Effector memory CD4-positive, alpha-beta T cell (primary cell): ENCODE measurements at regions not wholly inside any gene's neighbourhood (a gene's known extent, or its start where the extent isn't known, plus 50 kb on each side); places are given as distances from the start of the nearest gene placed in this dataset.
A peak's percentile ranks its signal among the peaks of the same experiment; 100 is the strongest.

Experiments
- DNase-seq, 3 donors: peaks; one replicate each; pipeline ENCODE4 v3.0.0-alpha.2; 2020
- H3K27ac ChIP-seq: 2 replicates; pipeline ENCODE4 v1.7.0; 2013; ENCODE audit warnings: mild to moderate bottlenecking, low read length, moderate library complexity; ENCODE audit not compliant: insufficient read depth, poor library complexity, severe bottlenecking
- H3K27me3 ChIP-seq: replicated peaks from 2 replicates; pipeline ENCODE4 v1.7.0; 2013; ENCODE audit warnings: mild to moderate bottlenecking, low read length; ENCODE audit not compliant: insufficient read depth, control insufficient read depth, poor library complexity, severe bottlenecking
- H3K36me3 ChIP-seq: 2 replicates; pipeline ENCODE4 v1.7.0; 2013; ENCODE audit warnings: mild to moderate bottlenecking, low read length, moderate library complexity; ENCODE audit not compliant: control insufficient read depth, insufficient read depth
- H3K4me1 ChIP-seq: 2 replicates; pipeline ENCODE4 v1.7.0; 2013; ENCODE audit warnings: low read length, mild to moderate bottlenecking; ENCODE audit not compliant: control insufficient read depth, insufficient read depth, poor library complexity, severe bottlenecking
- H3K4me3 ChIP-seq: 2 replicates; pipeline ENCODE4 v1.7.0; 2013; ENCODE audit warnings: low read length, low read depth, mild to moderate bottlenecking; ENCODE audit not compliant: insufficient read depth, poor library complexity, severe bottlenecking
- H3K9me3 ChIP-seq: 2 replicates; pipeline ENCODE4 v1.7.0; 2013; ENCODE audit warnings: mild to moderate bottlenecking, low read length, moderate library complexity; ENCODE audit not compliant: control insufficient read depth

DNA sequence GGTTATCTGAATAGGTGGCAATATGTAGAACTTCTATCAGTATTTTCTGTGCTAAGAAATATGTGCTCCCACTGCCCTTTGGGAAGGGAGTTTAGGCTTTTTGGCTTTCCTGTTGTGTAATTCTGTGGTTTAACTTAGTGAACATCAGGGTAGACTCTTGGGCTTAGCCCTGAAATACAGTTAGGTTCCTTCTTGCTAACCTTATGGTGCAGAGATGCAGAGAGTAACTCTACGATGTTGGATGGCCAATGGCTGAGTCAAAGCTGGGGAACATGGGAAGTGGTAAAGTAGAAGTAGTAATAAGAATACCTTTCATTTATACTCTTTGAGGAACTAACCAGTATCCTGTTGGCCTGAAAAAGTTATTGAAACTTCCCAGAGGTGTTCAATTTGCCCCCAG lies 80.8 kb upstream of the IL12A start:
- DNase-seq, result no peak
- Histone ChIP-seq H3K9me3 (no peaks in the 10 kb centered on the region), H3K27me3 (no peaks in the 10 kb centered on the region), H3K4me3 (no peak overlapping the region), H3K27ac (no peak overlapping the region), H3K36me3 (no peaks in the 10 kb centered on the region), H3K4me1 (no peaks in the 10 kb centered on the region)

DNA sequence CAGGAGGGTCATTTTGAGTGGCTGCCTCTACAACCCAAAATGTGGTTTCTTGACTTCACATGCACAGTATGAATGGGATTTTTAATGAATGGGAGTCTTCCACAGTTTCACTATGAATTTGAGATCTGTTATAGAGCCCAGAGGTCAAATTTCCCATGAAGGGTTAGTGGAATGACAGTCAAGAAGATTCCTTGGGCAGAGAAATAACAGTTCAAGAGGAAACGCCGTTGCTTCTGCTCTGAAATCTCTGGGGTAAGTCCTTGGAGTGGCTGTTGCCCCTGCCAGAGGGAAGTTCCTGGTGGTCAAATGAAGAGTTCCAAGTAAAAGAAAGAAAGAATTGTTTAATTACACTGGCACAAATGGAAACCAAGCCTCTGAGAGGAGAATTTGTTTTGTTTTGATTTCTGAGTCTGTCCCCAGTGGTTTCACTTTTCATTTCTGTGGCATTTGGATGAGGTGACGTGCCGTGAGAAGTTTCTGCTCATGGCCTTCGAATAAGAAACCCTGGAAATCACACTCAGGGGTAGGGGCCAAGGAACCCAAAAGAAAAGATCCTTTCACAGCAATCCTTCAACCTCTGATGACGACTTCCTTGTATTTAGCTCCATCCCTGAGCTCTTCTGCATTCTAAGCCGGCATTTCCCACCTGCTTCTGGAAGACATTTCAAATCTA lies 77.5 kb upstream of the IL12A start:
- no peaks in the 10 kb centered on the region for H3K27me3 ChIP-seq
- no peak for DNase-seq
- H3K36me3 ChIP-seq, result no peaks in the 10 kb centered on the region
- no peak overlapping the region for H3K27ac ChIP-seq
- H3K9me3 ChIP-seq, result no peaks in the 10 kb centered on the region
- peak overlapping the region; percentile 27 for H3K4me3 ChIP-seq
- no peaks in the 10 kb centered on the region for H3K4me1 ChIP-seq

DNA sequence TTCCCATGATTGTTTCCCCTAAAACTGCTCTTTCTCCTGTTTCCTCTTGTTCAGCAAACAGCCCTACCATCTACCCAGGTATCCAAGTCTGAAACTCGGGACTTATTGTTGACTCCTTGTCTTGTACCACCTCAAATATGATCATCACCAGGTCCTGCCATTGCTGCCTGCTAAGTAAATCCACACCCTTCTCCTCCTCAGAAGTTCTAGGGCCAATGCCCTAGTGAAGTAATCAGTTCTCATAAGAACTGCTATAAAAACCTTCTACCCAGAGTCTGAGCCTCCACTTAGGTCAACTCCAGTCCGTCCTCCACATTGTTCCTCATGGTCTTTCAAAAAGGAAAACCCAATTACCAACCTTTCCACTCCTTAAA lies 77.0 kb upstream of the IL12A start:
- Histone ChIP-seq H3K36me3 (no peaks in the 10 kb centered on the region), H3K9me3 (no peaks in the 10 kb centered on the region), H3K27ac (no peak overlapping the region), H3K4me3 (peak overlapping the region; percentile 27), H3K4me1 (no peaks in the 10 kb centered on the region), H3K27me3 (no peaks in the 10 kb centered on the region)
- DNase-seq, result no peak

DNA sequence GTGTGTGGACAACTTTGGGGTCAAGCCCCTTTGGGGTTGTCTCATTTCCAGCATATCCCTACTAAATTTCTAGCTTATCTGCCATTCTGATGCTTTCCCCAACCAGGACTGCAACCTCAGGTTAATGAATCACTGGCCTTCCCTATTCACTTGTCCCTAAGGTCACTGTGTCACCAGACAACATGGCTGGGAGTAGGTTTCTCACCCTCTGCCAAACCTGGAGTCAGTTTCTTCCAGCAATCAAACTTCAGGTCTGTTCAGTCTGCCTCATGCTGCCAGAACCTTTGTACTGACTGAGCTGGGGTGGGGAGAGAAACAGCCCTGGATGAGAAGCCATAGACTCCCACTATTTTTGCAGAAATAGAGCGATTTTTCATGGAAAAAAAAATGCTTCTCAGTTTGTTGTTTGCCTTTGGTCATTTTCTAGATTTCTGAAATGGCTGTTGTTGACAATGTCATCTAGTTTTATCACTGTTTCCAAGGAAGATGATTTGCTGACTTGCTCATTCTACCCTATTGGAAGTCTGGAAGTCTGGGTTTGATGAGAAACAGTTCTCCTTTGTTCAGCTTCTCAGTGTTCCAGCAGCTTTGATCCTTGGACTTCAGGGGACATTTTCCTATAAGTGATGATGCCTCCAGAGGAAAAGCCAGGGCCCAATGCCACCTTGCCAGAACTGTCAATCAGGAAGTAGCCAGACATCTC lies 74.8 kb upstream of the IL12A start:
- DNase-seq, result no peak
- Histone ChIP-seq H3K4me3 (no peak overlapping the region), H3K27me3 (no peaks in the 10 kb centered on the region), H3K27ac (no peak overlapping the region), H3K36me3 (no peaks in the 10 kb centered on the region), H3K4me1 (no peaks in the 10 kb centered on the region), H3K9me3 (no peaks in the 10 kb centered on the region)

DNA sequence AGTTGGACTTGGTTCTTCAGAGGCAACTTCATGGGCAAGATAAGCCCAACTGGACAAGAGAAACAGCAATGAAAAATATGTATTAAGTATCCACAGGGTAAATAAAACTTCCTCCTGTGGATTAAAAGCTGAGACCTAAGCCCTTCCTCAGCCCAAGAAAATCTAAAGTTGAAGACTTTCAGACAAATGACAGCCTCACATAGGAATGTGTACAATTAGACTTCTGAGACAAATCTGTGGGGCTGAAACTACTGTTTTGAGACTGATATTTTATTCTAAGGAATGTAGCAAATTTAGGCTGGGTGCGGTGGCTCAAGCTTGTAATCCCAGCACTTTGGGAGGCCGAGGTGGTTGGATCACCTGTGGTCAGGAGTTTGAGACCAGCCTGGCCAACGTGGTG lies 74.2 kb upstream of the IL12A start:
- H3K9me3 ChIP-seq, result no peaks in the 10 kb centered on the region
- H3K36me3 ChIP-seq, result no peaks in the 10 kb centered on the region
- no peak for DNase-seq
- no peak overlapping the region for H3K27ac ChIP-seq
- H3K4me3 ChIP-seq, result no peak overlapping the region
- no peaks in the 10 kb centered on the region for H3K4me1 ChIP-seq
- no peaks in the 10 kb centered on the region for H3K27me3 ChIP-seq

DNA sequence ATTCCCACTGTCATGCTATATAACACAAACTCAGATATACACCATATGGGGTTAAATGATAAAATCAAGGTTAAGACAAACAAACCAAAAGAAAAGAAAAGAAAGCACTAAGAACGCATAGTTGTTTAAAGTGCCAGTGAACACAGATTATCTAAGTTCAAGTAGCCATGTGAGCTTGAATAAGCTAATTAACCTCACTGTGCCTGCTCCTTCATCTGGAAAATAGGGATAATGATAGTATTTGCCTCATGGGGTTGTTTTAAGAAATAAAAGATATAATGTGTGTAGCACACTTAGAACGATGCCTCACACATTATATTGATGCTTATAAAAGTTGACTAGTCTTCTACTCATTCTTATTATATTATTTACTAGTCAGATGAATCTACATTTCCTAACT lies 72.6 kb upstream of the IL12A start:
- no peak overlapping the region for H3K27ac ChIP-seq
- no peaks in the 10 kb centered on the region for H3K27me3 ChIP-seq
- H3K9me3 ChIP-seq, result no peaks in the 10 kb centered on the region
- no peaks in the 10 kb centered on the region for H3K4me1 ChIP-seq
- H3K4me3 ChIP-seq, result no peak overlapping the region
- no peaks in the 10 kb centered on the region for H3K36me3 ChIP-seq
- DNase-seq, result no peak

DNA sequence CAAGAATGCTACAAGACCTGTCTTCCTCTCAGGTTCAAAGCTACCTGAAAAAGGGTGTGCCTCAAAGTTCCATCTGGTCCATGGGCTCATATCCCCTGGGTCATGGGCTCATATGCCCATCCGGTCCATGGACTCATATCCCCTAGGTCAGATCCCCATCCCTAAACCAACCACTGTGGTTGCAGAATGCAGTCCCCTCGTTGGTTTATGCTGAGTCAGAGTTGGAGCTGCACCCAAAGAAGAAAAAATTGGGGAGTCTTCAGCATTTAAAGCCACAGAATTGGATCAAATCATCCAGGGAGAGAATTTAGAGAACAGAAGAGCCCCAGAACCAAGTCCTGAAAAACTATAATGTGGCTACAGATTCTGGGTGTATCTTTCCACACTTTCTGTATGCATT lies 71.5 kb upstream of the IL12A start:
- no peak overlapping the region for H3K4me3 ChIP-seq
- no peaks in the 10 kb centered on the region for H3K9me3 ChIP-seq
- no peaks in the 10 kb centered on the region for H3K4me1 ChIP-seq
- no peaks in the 10 kb centered on the region for H3K36me3 ChIP-seq
- H3K27me3 ChIP-seq, result no peaks in the 10 kb centered on the region
- DNase-seq, result no peak
- no peak overlapping the region for H3K27ac ChIP-seq

DNA sequence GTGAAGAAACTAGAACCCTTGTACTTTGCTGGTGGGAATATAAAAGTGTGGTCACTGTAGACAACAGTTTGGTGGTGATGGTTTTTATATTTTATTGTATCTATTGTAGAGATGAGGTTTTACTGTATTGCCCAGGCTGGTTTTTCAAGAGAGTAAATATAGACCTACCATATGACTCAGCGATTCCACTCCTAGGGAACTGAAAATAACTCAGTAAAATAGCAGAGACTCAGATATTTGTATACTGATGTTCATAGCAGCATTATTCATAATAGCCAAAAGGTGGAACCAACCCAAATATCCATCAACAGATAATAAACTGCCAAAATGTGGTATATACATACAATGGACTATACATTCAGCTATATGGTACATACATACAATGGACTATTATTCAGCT lies 68.8 kb upstream of the IL12A start:
- Histone ChIP-seq H3K4me1 (no peaks in the 10 kb centered on the region), H3K27ac (no peak overlapping the region)

DNA sequence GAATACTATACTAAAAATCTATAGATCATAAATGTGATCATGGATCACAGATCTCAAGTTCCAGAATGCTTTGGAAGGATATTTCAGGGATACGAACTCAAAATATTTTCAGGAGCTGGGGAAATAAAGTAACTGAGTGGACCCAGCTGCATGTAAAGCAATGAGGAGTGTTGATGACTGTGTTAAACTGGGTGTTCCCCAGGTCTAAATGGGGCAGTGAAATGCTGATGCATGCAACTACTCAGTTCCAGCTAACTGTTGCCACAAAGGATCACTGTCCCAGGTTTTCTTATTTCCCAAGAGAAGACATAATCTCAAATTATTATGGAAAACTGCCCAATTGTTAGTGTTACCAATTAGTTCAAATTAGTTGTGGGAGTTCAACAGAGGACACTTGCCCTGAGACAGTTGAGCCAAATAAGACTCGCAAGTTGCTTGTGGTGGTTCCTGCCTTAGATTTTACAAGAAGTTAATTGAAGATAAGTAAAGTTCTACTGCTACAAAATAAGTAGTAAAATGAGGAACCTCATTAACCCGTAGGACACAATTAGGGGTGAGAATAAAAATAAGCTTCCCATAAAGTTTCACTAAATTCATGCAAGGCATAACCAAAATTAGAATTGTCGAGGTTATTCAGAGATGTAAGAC lies 66.3 kb upstream of the IL12A start:
- Histone ChIP-seq H3K4me1 (no peaks in the 10 kb centered on the region), H3K27ac (no peak overlapping the region), H3K9me3 (no peaks in the 10 kb centered on the region), H3K27me3 (no peaks in the 10 kb centered on the region), H3K36me3 (no peaks in the 10 kb centered on the region), H3K4me3 (no peak overlapping the region)
- DNase-seq, result no peak

More for the DNA sequence above, 68.8 kb upstream of the IL12A start:
- Histone ChIP-seq H3K9me3 (no peaks in the 10 kb centered on the region), H3K36me3 (no peaks in the 10 kb centered on the region), H3K4me3 (no peak overlapping the region), H3K27me3 (no peaks in the 10 kb centered on the region)
- no peak for DNase-seq

DNA sequence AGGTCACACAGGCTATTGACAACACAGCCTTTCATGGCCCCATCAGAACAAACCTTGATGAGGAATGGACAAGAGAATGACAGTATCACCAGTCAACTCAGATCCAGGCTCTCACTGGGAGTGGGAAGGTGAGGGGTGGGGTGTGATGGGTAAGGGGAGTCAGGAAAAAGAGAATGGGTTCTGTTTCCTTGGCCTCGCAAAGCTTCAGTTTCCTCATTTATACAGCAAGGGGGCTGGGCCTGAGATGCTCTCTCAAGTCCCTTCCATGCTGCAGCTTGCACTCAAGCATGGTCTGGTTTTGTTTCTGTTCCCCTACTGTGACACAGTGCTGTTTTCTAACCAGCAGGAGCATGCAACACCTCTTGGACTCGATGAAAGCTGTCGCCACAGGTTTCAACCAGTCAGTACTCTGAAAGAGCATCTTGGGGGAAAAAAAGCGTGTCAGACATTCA lies 65.7 kb upstream of the IL12A start:
- H3K4me1 ChIP-seq, result no peaks in the 10 kb centered on the region

More for the DNA sequence above, 65.7 kb upstream of the IL12A start:
- Histone ChIP-seq H3K27me3 (no peaks in the 10 kb centered on the region), H3K9me3 (no peaks in the 10 kb centered on the region), H3K27ac (no peak overlapping the region), H3K36me3 (no peaks in the 10 kb centered on the region), H3K4me3 (no peak overlapping the region)
- no peak for DNase-seq
